Esophagus squamous epithelium (tissue), 5 donors: ENCODE measurements at regions not wholly inside any gene's neighbourhood (a gene's known extent, or its start where the extent isn't known, plus 50 kb on each side); places are given as distances from the start of the nearest gene placed in this dataset.
A peak's percentile ranks its signal among the peaks of the same experiment; 100 is the strongest.

Experiments used
- DNase-seq: peaks from one replicate; lab custom pipeline; 2025; lab: John Stamatoyannopoulos, UW
- H3K27ac ChIP-seq, 4 donors: fragments of 200-600 bp; sonication (generic); one replicate each; pipeline ENCODE4 v1.5.1; 2016 to 2019; ENCODE audit warnings: mild to moderate bottlenecking in 1 of 4
- H3K27me3 ChIP-seq, 4 donors: fragments of 200-600 bp; sonication (generic); 1 replicate in 3 of 4; 2 replicates in 1 of 4; pipeline versions ENCODE4 v1.5.1 to v1.6.0; 2017 to 2021; ENCODE audit warnings: antibody characterized with exemption in 1 of 4
- H3K36me3 ChIP-seq, 3 donors: fragments of 200-600 bp; sonication (generic); one replicate each; pipeline ENCODE4 v1.5.1; 2016 to 2019
- H3K4me1 ChIP-seq, 3 donors: fragments of 200-600 bp; sonication (generic); one replicate each; pipeline ENCODE4 v1.5.1; 2017 to 2019
- H3K4me3 ChIP-seq, 4 donors: fragments of 200-600 bp; sonication (generic); 1 replicate in 3 of 4; 2 replicates in 1 of 4; pipeline ENCODE4 v1.5.1; 2016 to 2019; ENCODE audit warnings: mild to moderate bottlenecking in 2 of 4, moderate library complexity in 1 of 4
- H3K9me3 ChIP-seq, 3 donors: fragments of 200-600 bp; sonication (generic); one replicate each; pipeline ENCODE4 v1.5.1; 2016 to 2019
- POLR2A ChIP-seq, 4 donors: fragments of 450-650 bp; IDR thresholded peaks; one replicate each; pipeline ENCODE4 v1.6.1; 2017; ENCODE audit warnings: antibody characterized with exemption in 4 of 4, mild to moderate bottlenecking in 4 of 4, moderate library complexity in 3 of 4
- WGBS, 2 donors: methylation state at CpG; one replicate each; pipeline ENCODE4 v1.1.5; 2018; 5-methylcytosine and 5-hydroxymethylcytosine counted together
- intact Hi-C: fragments of 100-400 bp; cut with DNase I; formaldehyde crosslinking; loops from one replicate; pipeline ENCODE4 v1.15.0; 2022
- TF ChIP-seq, protein P1 (sequence below), 6 experiments: fragments of 450-650 bp in 4 of 6; fragments of 200-600 bp in 2 of 6; sonication (generic) in 2 of 6; IDR thresholded peaks; one replicate each; pipeline ENCODE4 v1.5.1; 2016 to 2019; ENCODE audit warnings: antibody characterized with exemption in 6 of 6, mild to moderate bottlenecking in 4 of 6, moderate library complexity in 4 of 6
- donor health status: DM: yes; HTN: yes; CAD: no.

DNA sequence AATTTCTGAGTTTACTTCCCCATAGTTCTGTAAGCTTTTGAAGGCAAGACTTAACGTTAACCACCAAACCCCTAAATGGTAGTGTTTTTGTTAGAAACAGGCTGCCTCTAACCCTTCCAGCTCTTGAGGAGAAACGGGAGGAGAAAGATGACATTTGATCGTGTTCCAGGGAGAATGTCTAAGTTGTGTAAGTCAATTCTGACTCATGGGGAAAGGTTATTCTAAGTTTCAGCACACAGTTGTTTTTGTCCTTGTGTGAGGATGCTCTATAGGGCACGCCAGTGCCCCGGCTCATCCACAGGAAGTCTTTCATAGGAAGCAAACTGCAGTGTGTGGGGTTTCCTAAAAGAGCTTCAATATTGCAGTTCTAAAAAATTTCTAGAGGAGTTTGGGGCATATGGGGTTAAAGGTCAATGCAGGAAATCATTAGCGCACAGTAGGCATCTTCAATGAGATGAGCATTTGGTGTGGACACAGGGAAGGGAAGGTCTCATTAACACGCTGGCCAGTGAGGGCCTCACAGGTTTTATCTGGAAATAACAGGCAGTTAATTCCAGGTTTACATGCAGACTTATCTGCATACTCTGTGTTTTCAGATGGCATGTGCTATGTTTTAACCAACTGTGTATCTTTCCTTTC is 638.2 kb upstream of the IGFBP3 start:
- H3K27me3 ChIP-seq, result no peaks in the 10 kb centered on the region
- no peak for DNase-seq
- no peaks in the 10 kb centered on the region for H3K36me3 ChIP-seq
- intact Hi-C loops, result no loop called here
- 46 to 52% methylated on average over 6 to 7 of the region's 7 CpGs for WGBS, 2 donors
- peak overlapping the region; percentile 0 to 53 (median 30) for H3K27ac ChIP-seq
- H3K4me3 ChIP-seq, result no peak overlapping the region
- no peak for TF ChIP-seq POLR2A (IDR thresholded peaks at IDR 0.05)
- TF ChIP-seq, protein P1, sequence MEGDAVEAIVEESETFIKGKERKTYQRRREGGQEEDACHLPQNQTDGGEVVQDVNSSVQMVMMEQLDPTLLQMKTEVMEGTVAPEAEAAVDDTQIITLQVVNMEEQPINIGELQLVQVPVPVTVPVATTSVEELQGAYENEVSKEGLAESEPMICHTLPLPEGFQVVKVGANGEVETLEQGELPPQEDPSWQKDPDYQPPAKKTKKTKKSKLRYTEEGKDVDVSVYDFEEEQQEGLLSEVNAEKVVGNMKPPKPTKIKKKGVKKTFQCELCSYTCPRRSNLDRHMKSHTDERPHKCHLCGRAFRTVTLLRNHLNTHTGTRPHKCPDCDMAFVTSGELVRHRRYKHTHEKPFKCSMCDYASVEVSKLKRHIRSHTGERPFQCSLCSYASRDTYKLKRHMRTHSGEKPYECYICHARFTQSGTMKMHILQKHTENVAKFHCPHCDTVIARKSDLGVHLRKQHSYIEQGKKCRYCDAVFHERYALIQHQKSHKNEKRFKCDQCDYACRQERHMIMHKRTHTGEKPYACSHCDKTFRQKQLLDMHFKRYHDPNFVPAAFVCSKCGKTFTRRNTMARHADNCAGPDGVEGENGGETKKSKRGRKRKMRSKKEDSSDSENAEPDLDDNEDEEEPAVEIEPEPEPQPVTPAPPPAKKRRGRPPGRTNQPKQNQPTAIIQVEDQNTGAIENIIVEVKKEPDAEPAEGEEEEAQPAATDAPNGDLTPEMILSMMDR (IDR thresholded peaks at IDR 0.05), result no peak
- peaks cover 0 to 27% (median 8%) of the 10 kb centered on the region in 3 donors for H3K4me1 ChIP-seq
- H3K9me3 ChIP-seq, result no peaks in the 10 kb centered on the region

DNA sequence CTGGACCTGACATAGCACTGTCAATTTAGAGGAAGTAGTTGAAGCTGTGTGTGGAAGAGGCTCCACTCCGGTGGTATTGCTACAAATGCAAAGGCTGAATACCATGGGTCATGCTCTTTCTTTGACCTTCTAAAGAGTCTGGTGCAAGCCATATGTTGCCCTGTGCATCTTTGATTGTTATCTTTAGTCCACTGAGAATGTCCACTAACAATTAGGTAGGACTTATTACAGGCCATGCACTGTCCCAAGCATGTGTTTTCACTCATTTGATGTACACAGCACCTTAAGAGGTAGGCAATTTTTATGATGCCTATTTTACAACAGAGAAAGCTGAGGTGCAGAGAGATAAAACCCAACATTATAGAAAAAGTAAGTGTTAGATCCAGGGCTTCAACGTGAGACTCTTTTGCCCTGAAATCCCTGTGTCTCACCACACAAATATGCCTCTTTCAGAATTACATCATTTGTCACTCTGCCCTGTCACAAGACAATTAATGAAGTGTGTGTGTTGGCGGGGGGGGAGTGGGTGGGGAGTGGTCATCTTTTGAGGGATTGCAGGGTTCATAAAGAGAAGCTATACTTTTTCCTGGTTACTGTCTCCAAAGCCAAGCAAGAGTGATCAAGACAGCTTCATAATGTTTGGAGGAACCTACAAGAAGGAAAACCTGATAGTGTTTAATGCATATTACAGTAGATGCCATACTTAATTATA is 637.6 kb upstream of the IGFBP3 start:
- DNase-seq, result no peak
- H3K36me3 ChIP-seq, result no peaks in the 10 kb centered on the region
- H3K4me1 ChIP-seq, result peaks cover 0 to 27% (median 8%) of the 10 kb centered on the region in 3 donors
- no peak overlapping the region for H3K4me3 ChIP-seq
- peak overlapping the region; percentile 0 to 53 (median 30) for H3K27ac ChIP-seq
- H3K9me3 ChIP-seq, result no peaks in the 10 kb centered on the region
- intact Hi-C loops, result no loop called here
- H3K27me3 ChIP-seq, result no peaks in the 10 kb centered on the region
- 45 to 53% methylated on average over 3 of the region's 3 CpGs for WGBS, 2 donors
- no peak for TF ChIP-seq POLR2A (IDR thresholded peaks at IDR 0.05)
- TF ChIP-seq, protein P1 (IDR thresholded peaks at IDR 0.05), result no peak

DNA sequence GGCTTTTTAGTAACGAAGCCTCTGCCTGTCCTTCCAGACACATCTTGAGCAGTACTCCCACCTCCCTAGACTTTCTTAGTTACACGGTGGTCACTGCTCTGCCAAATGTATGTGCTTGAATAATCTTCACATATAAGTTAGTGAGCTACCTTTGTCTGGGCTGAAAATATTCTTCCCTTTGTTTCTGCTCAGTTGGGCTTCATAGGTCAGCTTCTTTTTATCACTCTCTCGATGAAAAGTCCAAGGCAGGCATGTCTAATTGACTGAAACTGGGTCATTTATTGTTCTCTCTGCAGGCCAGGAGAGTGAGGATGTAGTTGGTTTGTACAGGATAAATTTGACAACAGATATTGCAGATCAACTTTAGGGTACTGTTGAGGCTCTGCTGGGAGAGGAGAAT is 636.7 kb upstream of the IGFBP3 start:
- H3K36me3 ChIP-seq, result no peaks in the 10 kb centered on the region
- H3K4me1 ChIP-seq, result peaks cover 0 to 27% (median 8%) of the 10 kb centered on the region in 3 donors
- H3K4me3 ChIP-seq, result no peak overlapping the region
- peak overlapping the region in 3 of 4 donors; percentile 39 to 58 (median 53) for H3K27ac ChIP-seq
- TF ChIP-seq, protein P1 (IDR thresholded peaks at IDR 0.05), result no peak
- TF ChIP-seq POLR2A (IDR thresholded peaks at IDR 0.05), result no peak
- no peaks in the 10 kb centered on the region for H3K27me3 ChIP-seq
- 60 to 67% methylated on average over 3 of the region's 3 CpGs for WGBS, 2 donors
- no peak for DNase-seq
- intact Hi-C loops, result no loop called here
- H3K9me3 ChIP-seq, result no peaks in the 10 kb centered on the region

DNA sequence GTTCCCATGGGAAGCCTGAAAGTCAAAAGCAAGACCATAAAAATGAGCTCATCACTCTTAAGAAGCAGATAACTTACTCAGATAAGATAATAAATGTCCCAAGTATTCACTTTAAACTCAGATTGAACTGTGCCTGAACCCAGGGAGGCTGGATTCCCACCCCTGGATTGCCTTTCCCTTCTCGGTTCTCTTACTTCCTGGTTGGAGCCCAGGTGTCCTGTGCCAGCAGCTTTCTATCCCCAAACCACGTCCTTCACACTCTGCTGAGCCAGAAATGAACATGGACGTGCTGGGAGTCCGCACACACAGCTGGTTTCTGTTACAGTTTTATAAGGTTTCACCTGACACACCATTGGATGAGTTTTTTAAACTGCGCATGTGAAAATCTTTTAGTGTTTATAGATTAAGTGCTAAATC is 636.2 kb upstream of the IGFBP3 start:
- intact Hi-C loops, result no loop called here
- no peak for TF ChIP-seq POLR2A (IDR thresholded peaks at IDR 0.05)
- TF ChIP-seq, protein P1 (IDR thresholded peaks at IDR 0.05), result no peak
- Histone ChIP-seq H3K36me3 (no peaks in the 10 kb centered on the region), H3K9me3 (no peaks in the 10 kb centered on the region), H3K4me3 (no peak overlapping the region), H3K27me3 (no peaks in the 10 kb centered on the region), H3K4me1 (peaks cover 0 to 27% (median 8%) of the 10 kb centered on the region in 3 donors), H3K27ac (peak overlapping the region in 3 of 4 donors; percentile 39 to 58 (median 53))
- 38 to 44% methylated on average over 5 of the region's 5 CpGs for WGBS, 2 donors
- no peak for DNase-seq
